NCI-H1694 treated with DMSO at 0.1 percent for 48 hours (cell line): ENCODE measurements at regions not wholly inside any gene's neighbourhood (a gene's known extent, or its start where the extent isn't known, plus 50 kb on each side); places are given as distances from the start of the nearest gene placed in this dataset.
"Not testable (repeated sequence)": the region's sequence is repeated elsewhere in the genome, so short reads cannot be mapped to it uniquely, and the experiment has no call there.

Experiments used
- DNase-seq: peaks from one replicate; lab custom pipeline; 2025; lab: John Stamatoyannopoulos, UW

GRCh38 chr5:40137223-40137622 lies 542.5 kb upstream of the PTGER4 start:
- no peak for DNase-seq

GRCh38 chr5:40134883-40135520 lies 544.7 kb upstream of the PTGER4 start:
- DNase-seq = no peak

DNA sequence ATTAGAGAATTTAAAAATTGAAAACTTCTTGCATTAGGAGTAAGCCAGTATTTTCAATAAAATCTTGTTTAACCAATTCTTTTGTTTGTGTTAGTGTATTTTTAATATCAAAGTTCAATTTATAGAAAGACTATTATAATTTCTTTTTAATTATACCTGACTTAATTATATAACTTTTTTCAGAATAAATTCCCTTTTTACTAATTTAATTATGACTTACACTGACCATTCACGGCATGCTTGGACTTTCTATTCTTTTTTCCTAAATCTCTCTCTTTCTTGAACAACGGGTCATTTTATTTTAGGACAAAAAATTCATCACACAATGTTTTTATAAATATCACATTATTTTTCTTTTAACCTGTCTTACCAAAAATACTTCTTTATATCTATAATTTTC lies 555.3 kb upstream of the PTGER4 start:
- DNase-seq = no peak

DNA sequence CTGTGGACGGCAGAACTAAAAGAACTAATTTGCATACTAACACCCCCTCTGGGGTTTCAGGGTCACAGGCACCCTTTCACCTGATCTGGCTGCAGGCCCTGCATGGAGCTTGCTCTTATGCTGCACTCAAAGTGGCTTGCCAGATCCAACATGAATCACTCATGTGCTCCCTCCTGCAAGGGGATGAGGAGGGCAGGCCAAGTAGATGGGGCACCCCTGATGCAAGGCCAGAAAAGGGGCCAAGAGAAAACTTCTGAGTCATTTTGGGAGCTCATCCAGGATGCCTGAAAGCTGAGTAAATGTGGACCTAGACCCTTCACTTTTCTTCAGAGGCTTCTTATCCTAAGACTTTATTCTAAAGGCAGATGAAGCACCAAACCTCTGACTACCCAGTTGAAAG lies 558.5 kb upstream of the PTGER4 start:
- DNase-seq = no peak

DNA sequence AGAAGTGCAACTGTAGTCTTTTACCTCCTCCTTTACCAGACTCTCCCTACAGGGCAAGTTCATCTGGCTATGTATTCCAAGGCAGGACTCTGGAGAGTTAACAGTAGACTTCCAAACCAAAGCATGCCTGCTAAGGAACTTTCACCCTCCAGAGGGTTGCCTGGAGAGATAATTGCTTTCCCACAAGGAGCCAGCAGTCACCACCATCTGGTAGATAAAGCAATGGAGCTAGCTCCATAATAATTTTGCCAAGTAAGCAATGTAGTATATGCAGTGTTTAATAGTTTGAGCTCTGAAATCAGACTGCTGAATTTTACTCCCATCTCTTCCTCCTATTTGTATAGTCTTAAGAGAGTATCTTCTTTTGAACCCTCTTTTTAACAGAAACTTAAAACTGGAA lies 566.8 kb upstream of the PTGER4 start:
- DNase-seq = no peak

GRCh38 chr5:40111036-40111435 lies 568.7 kb upstream of the PTGER4 start:
- DNase-seq = not testable (repeated sequence)

DNA sequence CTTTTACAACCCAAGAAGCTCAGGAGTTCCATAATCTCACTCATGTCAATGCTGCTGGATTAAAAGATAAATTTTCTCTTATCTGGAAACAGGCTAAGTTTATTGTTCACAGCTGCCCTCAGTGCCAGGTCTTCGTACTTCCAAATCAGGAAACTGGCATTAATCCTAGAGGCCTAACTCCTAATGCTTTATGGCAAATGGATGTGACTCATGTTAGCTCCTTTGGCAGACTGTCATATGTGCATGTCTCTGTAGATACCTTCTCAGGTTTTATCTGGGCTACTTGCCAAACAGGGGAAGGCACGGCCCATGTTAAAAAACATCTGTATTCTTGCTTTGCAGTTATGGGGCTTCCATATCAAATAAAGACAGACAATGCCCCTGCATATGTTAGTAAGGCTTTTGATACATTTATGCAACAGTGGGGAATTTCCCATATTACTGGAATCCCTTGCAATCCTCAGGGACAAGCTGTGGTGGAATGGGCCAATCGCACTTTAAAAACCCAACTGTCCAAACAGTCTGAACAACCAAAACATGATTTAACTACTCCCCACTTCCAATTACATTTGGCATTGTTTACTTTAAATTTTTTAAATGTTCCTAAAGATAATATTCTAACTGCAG lies 570.8 kb upstream of the PTGER4 start:
- DNase-seq = not testable (repeated sequence)

DNA sequence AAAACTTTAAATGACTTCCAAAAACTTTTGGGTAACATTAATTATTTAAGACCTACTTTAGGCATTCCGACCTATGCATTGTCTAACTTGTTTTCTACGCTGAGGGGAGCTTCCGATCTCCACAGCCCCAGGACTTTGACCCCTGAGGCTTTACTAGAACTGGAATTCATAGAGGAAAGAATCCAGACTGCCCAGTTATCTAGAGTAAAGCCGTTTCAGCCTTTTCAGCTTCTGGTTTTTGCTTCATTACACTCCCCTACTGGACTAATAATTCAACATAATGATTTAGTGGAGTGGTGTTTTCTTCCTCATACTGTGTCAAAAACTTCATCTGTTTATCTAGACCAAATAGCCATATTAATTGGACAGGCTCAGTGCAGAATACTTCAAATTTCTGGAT lies 571.9 kb upstream of the PTGER4 start:
- DNase-seq = not testable (repeated sequence)

DNA sequence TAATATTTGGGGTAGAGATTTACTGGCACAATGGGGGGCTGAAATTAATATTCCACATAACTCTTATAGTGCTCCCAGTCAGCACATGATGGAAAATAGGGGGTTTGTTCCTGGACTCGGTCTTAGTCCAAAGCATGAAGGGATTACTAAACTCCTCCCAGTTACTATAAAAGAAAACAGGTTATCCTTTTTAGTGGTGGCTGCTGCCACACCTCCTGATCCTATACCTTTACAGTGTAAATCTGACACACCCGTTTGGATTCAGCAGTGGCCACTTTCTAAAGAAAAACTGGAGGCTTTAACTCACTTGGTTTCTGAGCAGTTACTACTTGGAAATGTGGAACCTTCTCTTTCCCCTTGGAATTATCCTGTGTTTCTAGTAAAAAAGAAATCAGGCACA lies 572.9 kb upstream of the PTGER4 start:
- DNase-seq = no peak

DNA sequence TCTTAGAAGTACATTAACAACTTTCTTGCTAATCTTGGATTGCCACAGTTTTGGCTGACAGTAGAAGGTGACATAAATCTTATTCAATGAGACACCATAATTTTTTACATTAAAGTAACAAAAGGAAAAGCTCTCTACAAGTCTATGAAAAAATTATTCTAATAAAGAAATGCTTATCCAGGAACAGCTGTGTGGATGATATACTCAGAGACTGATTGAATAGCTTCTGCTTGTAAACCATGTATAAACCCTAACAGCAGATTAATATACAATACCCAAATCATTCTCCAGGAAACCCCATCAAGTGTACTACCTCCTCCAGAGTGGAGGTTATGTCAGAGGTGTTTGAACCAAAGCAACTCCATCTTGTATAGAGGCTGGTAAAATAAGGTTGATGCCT lies 581.4 kb upstream of the PTGER4 start:
- no peak for DNase-seq

DNA sequence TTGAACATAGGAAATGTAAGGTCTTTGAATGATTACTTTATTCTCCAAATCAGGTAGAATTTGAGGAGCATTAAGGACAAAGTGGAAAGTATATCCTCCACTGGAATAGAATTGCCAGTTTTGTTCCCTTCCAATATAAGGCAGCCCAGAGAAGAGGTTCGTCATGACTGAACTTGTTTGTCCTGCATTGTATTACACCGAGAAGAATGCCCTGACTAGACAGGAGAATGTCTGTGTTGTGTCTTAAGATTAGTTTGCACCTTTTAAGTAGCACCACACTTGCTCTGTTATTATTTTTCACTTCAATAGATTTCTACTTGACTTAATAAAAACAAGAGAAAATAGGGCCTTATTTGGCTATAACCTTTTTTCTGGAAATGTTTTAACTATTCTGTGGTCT lies 586.2 kb upstream of the PTGER4 start:
- no peak for DNase-seq

- no peak for DNase-seq
Measured at GRCh38 chr5:40089269-40089668, 590.4 kb upstream of the PTGER4 start.

- no peak for DNase-seq
Measured at GRCh38 chr5:40084614-40085013, 595.1 kb upstream of the PTGER4 start.

GRCh38 chr5:40082313-40082712 lies 597.4 kb upstream of the PTGER4 start:
- no peak for DNase-seq

GRCh38 chr5:40080191-40080590 lies 599.5 kb upstream of the PTGER4 start:
- DNase-seq = no peak

GRCh38 chr5:40078898-40079575 lies 600.7 kb upstream of the PTGER4 start:
- DNase-seq = no peak

GRCh38 chr5:40074826-40075225 lies 604.9 kb upstream of the PTGER4 start:
- DNase-seq = no peak

DNA sequence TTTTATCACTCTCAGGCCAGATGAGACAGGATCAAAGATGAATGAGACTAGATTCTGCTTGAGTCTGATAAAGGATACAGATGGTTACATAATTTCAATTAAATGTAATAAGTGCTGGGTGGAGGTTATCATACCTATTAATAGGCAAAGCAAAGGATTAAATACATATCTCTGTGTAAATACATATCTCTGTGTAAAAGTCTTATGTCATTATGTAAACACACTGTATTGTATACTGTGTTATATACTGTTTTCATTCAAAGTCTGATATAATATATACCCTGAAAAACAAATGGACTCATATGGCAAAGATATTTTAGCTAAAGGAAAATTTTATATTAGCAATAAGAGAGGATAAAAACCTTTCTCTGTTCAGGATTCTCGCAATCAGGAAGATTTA lies 605.8 kb upstream of the PTGER4 start:
- DNase-seq = no peak

DNA sequence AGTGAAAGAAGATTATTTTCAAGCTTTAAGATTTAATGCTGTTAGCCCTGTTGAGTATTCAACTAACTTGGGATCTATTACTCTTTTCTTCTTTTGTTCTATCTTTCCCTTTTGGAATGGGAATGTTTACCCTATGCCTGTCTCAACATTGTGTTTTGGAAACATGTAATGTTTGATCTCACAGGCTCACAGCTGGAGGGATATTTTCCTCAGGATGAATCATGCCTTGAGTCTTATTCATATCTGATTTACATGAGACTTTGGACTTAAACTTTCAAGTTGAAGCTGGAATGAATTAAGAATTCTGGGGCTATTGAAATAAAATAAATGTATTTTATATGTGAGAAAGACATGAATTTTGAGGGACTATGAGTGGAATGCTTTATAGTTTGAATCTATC lies 607.8 kb upstream of the PTGER4 start:
- DNase-seq = no peak

- DNase-seq = no peak
Measured at GRCh38 chr5:40066616-40067015, 613.1 kb upstream of the PTGER4 start.

GRCh38 chr5:40052808-40053207 lies 626.9 kb upstream of the PTGER4 start:
- no peak for DNase-seq

DNA sequence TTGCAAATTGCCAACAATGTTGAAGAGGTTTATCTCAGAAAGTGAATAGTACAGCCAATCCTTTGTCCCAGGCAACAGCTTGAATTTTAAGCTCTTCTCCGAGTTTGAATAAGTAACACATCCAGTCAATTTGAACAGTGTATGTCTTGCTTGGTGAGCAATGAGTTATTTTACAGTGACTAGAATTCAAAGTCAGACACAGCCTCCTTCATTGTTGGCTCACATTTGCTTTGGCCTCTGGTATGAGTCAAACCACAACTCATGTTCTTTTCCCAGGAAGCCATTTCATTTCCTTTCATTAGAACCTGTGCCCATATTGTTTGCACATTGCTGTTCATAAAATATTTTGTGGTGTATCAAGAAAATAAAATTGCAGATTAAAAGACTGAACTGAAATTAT lies 622.0 kb upstream of the DAB2 start:
- no peak for DNase-seq

- DNase-seq = no peak
Measured at GRCh38 chr5:40045429-40045828, 620.6 kb upstream of the DAB2 start.

GRCh38 chr5:40043916-40044315 lies 619.1 kb upstream of the DAB2 start:
- DNase-seq = no peak
